ENCODE measurements at regions not wholly inside any gene's neighbourhood (a gene's known extent, or its start where the extent isn't known, plus 50 kb on each side); places are given as distances from the start of the nearest gene placed in this dataset.

DNA sequence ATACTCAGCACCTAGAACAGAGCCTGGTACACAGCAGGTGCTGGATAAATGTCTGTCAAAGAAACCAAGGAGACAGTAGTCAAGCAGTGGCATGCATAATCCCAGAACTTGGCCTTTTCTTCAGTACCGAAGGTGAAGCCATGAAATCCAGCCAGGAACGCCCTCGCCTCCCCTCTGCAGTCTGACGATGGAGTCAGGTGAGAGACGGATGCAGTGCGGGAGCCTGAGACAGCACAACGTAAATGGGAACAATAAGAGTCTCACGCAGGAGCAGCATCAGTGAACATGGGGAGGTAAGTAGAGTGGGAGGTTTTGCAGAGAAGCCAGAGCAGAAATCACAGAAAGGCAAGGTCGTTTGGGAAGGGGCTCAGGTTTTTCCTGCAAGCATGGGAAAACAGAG is 389.3 kb upstream of the MYT1L start:
- no peak overlapping the region for H3K27ac Mint-ChIP-seq (ENCODE audit: unreplicated experiment)
- Histone ChIP-seq H3K4me1 (no peaks in the 10 kb centered on the region), H3K4me3 (ENCODE audit: low read depth, low read length) (no peak overlapping the region), H3K27me3 (replicated peaks; ENCODE audit: control insufficient read depth, insufficient read depth, low read length) (no peaks in the 10 kb centered on the region), H3K36me3 (ENCODE audit: control insufficient read depth, insufficient read depth, low read length) (no peaks in the 10 kb centered on the region), H3K9me3 (no peaks in the 10 kb centered on the region)
- CTCF ChIA-PET: no interaction called here
- intact Hi-C loops (cut with micrococcal nuclease; ENCODE audit: unreplicated experiment): no loop called here
- H3K36me3 Mint-ChIP-seq (ENCODE audit: insufficient read depth, unreplicated experiment): no peaks in the 10 kb centered on the region
- no peaks in the 10 kb centered on the region for H3K9me3 Mint-ChIP-seq (ENCODE audit: unreplicated experiment)
- no peak overlapping the region for H3K4me3 Mint-ChIP-seq (ENCODE audit: unreplicated experiment)
- H3K27me3 Mint-ChIP-seq (ENCODE audit: insufficient read depth, unreplicated experiment): peaks cover 35% of the 10 kb centered on the region
- no peak for DNase-seq
- no peaks in the 10 kb centered on the region for H3K4me1 Mint-ChIP-seq (ENCODE audit: low read depth, unreplicated experiment)
- no TSS peak for BruUV-seq (replicated peaks)
- TF ChIP-seq, protein P1, sequence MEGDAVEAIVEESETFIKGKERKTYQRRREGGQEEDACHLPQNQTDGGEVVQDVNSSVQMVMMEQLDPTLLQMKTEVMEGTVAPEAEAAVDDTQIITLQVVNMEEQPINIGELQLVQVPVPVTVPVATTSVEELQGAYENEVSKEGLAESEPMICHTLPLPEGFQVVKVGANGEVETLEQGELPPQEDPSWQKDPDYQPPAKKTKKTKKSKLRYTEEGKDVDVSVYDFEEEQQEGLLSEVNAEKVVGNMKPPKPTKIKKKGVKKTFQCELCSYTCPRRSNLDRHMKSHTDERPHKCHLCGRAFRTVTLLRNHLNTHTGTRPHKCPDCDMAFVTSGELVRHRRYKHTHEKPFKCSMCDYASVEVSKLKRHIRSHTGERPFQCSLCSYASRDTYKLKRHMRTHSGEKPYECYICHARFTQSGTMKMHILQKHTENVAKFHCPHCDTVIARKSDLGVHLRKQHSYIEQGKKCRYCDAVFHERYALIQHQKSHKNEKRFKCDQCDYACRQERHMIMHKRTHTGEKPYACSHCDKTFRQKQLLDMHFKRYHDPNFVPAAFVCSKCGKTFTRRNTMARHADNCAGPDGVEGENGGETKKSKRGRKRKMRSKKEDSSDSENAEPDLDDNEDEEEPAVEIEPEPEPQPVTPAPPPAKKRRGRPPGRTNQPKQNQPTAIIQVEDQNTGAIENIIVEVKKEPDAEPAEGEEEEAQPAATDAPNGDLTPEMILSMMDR (IDR thresholded peaks at IDR 0.05; ENCODE audit: insufficient read depth in 1 of 2, low read depth in 1 of 2, low read length in 1 of 2, severe bottlenecking in 1 of 2, unreplicated experiment in 1 of 2): no peak
- POLR2A ChIA-PET: no interaction called here

DNA sequence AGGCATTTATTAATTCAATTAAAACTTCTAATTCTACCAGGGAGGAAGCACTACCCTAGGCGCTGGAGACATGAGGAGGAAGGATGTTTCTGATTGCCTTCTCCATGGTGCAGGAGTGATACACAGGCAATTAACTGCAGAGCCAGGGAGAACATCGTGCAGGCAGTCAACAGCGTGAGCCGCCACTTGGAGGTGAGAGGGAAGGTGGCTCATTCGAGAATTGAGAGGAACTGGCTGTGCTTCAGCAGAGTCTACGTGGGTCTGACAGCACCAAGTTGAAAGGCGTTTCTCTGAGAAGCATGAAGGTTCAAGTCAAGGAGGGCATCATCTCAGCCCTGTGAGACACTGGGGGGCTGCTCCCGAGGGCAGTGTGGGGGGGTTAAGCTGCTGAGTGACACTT is 388.7 kb upstream of the MYT1L start:
- no peaks in the 10 kb centered on the region for H3K36me3 Mint-ChIP-seq (ENCODE audit: insufficient read depth, unreplicated experiment)
- no peaks in the 10 kb centered on the region for H3K36me3 ChIP-seq (ENCODE audit: control insufficient read depth, insufficient read depth, low read length)
- ChIA-PET POLR2A (no interaction called here), CTCF (no interaction called here)
- no peaks in the 10 kb centered on the region for H3K9me3 Mint-ChIP-seq (ENCODE audit: unreplicated experiment)
- intact Hi-C loops (cut with micrococcal nuclease; ENCODE audit: unreplicated experiment): no loop called here
- no TSS peak for BruUV-seq (replicated peaks)
- peaks cover 35% of the 10 kb centered on the region for H3K27me3 Mint-ChIP-seq (ENCODE audit: insufficient read depth, unreplicated experiment)
- no peaks in the 10 kb centered on the region for H3K9me3 ChIP-seq
- no peak overlapping the region for H3K4me3 Mint-ChIP-seq (ENCODE audit: unreplicated experiment)
- no peak for DNase-seq
- no peak overlapping the region for H3K4me3 ChIP-seq (ENCODE audit: low read depth, low read length)
- TF ChIP-seq, protein P1 (IDR thresholded peaks at IDR 0.05; ENCODE audit: insufficient read depth in 1 of 2, low read depth in 1 of 2, low read length in 1 of 2, severe bottlenecking in 1 of 2, unreplicated experiment in 1 of 2): no peak
- H3K4me1 ChIP-seq: no peaks in the 10 kb centered on the region
- no peaks in the 10 kb centered on the region for H3K27me3 ChIP-seq (replicated peaks; ENCODE audit: control insufficient read depth, insufficient read depth, low read length)
- H3K4me1 Mint-ChIP-seq (ENCODE audit: low read depth, unreplicated experiment): no peaks in the 10 kb centered on the region
- H3K27ac Mint-ChIP-seq (ENCODE audit: unreplicated experiment): no peak overlapping the region

DNA sequence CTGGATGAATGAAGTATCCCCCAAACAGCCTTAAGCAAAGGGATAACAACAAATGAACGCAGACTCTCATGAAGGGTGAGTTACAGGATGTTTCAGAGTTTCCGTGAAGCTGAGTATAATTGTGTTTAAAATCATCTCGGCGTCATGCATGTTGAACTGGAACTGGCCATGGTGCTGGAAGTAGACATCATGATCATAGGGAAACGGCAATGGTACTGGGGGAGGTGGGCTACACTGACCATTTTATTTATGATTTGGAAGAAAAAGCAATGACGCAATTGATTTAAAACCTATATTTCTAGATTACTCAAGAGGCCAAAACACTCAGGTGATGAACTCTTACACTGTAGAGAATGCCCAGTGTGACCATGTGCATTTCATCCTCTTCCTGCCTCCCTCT is 387.9 kb upstream of the MYT1L start:
- intact Hi-C loops (cut with micrococcal nuclease; ENCODE audit: unreplicated experiment): no loop called here
- TF ChIP-seq, protein P1 (IDR thresholded peaks at IDR 0.05; ENCODE audit: insufficient read depth in 1 of 2, low read depth in 1 of 2, low read length in 1 of 2, severe bottlenecking in 1 of 2, unreplicated experiment in 1 of 2): no peak
- Mint-ChIP-seq H3K4me3 (ENCODE audit: unreplicated experiment) (no peak overlapping the region), H3K4me1 (ENCODE audit: low read depth, unreplicated experiment) (no peaks in the 10 kb centered on the region), H3K27ac (ENCODE audit: unreplicated experiment) (no peak overlapping the region), H3K36me3 (ENCODE audit: insufficient read depth, unreplicated experiment) (no peaks in the 10 kb centered on the region), H3K27me3 (ENCODE audit: insufficient read depth, unreplicated experiment) (peaks cover 37% of the 10 kb centered on the region), H3K9me3 (ENCODE audit: unreplicated experiment) (no peaks in the 10 kb centered on the region)
- no peaks in the 10 kb centered on the region for H3K4me1 ChIP-seq
- H3K9me3 ChIP-seq: no peaks in the 10 kb centered on the region
- no peaks in the 10 kb centered on the region for H3K36me3 ChIP-seq (ENCODE audit: control insufficient read depth, insufficient read depth, low read length)
- H3K4me3 ChIP-seq (ENCODE audit: low read depth, low read length): no peak overlapping the region
- DNase-seq: no peak
- ChIA-PET POLR2A (no interaction called here), CTCF (no interaction called here)
- BruUV-seq (replicated peaks): no TSS peak
- no peaks in the 10 kb centered on the region for H3K27me3 ChIP-seq (replicated peaks; ENCODE audit: control insufficient read depth, insufficient read depth, low read length)

Measured in Caco-2 (cell line).